ENCODE measurements at regions not wholly inside any gene's neighbourhood (a gene's known extent, or its start where the extent isn't known, plus 50 kb on each side); places are given as distances from the start of the nearest gene placed in this dataset.

- DNase-seq (ENCODE audit: low read depth, low spot score) = no peak
- in situ Hi-C loops (cut with HindIII; ENCODE audit: low pct_unique_long_range_greater_than_20kb, low sequenced_read_pairs) = no loop called here
Measured at GRCh38 chr6:170117111-170117972, 173.5 kb downstream of the DLL1 start.

DNA sequence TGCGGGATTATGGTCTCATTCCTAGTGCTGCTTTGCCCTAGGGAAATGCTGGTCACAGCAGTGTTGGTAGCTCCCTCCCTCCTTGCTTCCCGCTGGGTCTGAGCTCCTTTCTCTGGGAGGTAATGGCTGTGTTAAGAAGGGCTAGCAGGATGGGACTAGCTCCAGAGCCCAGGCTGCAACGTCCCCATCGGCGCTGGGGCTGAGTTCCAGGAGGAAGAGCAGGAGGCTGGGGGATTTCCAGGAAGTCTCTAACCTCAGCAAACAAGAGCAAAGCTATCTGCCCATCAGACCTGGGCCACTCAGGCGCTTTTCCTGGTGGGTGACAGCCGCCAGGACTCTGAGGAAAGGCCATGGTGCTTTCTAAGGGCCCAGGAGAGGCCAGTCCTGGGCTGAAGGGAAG, 174.2 kb downstream of the DLL1 start:
- DNase-seq (ENCODE audit: low read depth, low spot score) = no peak
- in situ Hi-C loops (cut with HindIII; ENCODE audit: low pct_unique_long_range_greater_than_20kb, low sequenced_read_pairs) = no loop called here

DNA sequence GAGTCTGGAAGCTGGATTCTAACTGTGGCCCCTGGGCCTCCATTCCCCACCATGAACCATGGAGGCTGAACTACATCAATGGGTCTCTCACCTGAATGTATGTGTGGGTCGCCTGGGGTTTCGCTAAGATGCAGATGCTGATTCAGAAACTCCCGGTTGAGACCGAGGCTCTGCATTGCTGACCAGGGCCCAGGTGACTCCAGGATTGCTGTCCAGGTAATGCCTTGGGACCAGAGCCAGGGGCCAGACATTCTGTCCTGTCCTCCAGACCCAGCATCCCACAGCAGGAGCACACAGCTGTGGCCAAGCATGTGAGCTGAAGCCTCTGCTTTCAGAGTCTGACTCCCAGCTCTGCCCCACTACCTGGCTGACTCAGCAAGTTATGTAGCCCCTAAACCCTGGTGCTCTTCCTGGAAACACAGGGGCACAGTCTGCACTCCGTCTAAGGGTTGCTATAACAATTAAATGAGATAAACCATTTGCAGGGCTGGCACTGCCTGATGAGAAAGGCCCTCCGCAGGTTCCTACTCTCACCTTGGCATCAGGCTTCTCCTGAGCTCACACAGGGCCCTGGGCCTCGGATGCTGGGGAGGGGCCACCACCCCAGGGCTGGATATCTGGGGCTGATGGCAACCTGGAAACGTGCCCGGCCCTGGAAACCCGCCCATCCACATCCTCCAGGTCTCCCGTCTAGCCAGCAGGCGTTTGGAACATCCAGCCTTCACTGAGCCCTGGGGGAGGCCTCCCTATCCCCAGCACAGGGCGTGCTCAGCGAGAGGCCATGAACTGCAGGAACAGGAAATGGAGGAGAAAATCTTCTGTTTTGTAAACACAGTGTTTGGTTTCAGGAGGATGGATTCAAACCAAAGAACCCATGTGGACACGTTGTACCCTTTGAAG, 175.7 kb downstream of the DLL1 start:
- no peak for DNase-seq (ENCODE audit: low read depth, low spot score)
- in situ Hi-C loops (cut with HindIII; ENCODE audit: low pct_unique_long_range_greater_than_20kb, low sequenced_read_pairs) = no loop called here

GRCh38 chr6:170114187-170114945, 176.5 kb downstream of the DLL1 start:
- DNase-seq (ENCODE audit: low read depth, low spot score) = no peak
- in situ Hi-C loops (cut with HindIII; ENCODE audit: low pct_unique_long_range_greater_than_20kb, low sequenced_read_pairs) = no loop called here

DNA sequence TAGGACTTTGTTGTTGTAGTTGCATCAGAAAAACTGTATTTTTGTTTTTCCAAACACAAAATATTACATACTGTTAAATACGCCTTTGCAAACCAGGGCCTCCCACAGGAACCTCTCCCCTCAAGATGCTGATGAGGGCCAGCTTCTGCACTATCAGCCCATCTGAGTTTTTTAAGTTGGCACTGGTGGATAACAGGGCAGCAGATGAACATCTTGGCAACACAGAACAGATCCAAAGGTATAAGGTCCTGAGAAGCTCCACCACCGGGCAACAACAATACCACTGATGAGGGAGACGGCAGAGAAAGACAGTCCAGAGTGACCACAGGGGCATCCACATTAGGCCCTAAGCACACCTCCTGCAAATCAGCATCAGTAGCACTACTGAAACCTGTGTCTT, 177.7 kb downstream of the DLL1 start:
- in situ Hi-C loops (cut with HindIII; ENCODE audit: low pct_unique_long_range_greater_than_20kb, low sequenced_read_pairs) = no loop called here
- DNase-seq (ENCODE audit: low read depth, low spot score) = no peak

- DNase-seq (ENCODE audit: low read depth, low spot score) = no peak
- in situ Hi-C loops (cut with HindIII; ENCODE audit: low pct_unique_long_range_greater_than_20kb, low sequenced_read_pairs) = no loop called here
Measured at GRCh38 chr6:170112583-170112860, 178.4 kb downstream of the DLL1 start.

- DNase-seq (ENCODE audit: low read depth, low spot score) = no peak
- in situ Hi-C loops (cut with HindIII; ENCODE audit: low pct_unique_long_range_greater_than_20kb, low sequenced_read_pairs) = no loop called here
Measured at GRCh38 chr6:170111816-170112582, 178.9 kb downstream of the DLL1 start.

DNA sequence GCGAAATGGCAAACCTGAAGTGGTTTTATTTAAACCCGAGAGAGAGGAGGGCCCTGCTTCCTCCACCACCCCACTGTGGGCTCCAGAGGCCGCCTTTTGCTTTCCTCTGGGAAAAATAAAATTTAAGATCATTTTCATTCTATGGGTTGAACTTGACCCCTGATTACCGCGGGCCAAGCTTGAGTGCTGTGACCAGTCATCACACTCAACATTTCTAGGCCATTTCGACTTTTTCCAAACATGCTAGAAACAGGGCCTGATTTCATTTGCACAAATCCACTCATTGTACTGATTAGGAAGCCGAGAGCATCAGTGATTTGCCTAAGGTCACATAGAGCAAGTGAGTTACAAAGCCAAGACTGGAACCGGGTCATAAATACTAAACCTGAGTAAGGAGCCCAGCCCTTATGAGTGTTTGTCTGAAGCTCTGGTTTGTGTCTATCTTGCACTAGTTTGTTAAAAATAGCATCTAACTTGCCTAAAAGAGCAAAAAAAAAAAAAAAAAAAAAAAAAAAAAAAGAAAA, 179.7 kb downstream of the DLL1 start:
- in situ Hi-C loops (cut with HindIII; ENCODE audit: low pct_unique_long_range_greater_than_20kb, low sequenced_read_pairs) = no loop called here
- DNase-seq (ENCODE audit: low read depth, low spot score) = no peak

DNA sequence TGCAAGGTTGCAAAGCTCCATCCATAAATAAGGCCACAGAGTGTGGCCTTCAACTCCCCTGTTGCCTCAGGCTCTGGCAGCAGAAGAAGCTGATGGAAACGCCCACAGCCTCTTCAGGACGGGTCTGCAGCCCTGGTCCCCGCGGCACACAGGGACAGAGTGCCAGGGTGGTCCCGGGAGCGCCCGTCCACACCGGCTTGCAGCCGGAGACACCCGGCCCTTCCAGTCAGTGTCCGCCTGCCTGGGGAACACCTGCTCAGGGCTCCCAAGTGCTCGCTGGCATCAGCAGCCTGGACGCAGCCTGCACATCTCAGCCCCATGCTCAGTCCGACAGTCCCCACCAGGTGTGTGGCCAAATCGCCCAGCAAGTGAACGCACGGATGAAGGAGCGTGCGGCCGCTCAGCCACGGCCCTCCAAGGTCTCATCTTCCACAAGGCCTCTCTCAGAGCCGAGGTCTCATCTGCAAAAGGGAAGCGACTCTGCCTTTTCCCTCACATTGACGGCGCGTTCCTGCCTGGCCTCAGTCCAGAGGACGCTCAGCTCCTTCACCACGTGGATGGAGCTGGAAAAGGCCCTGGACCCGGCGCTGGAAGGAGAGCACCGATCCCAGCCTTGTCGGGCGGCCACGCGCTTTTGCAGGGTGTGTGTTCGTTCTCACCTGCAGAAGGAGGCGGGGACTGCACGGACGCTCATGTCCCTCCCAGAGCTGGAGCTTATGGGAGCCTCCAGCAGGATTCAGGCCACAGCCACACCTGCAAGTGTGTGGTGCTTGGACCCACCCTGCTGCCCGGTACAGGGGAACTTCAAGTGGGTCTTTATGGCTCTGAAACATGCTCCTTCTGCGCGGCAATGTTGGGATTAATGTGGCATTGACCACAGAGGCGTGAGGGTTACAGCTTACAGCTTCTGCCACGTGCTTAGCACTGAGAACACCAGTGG, 180.4 kb downstream of the DLL1 start:
- no peak for DNase-seq (ENCODE audit: low read depth, low spot score)
- in situ Hi-C loops (cut with HindIII; ENCODE audit: low pct_unique_long_range_greater_than_20kb, low sequenced_read_pairs) = no loop called here

DNA sequence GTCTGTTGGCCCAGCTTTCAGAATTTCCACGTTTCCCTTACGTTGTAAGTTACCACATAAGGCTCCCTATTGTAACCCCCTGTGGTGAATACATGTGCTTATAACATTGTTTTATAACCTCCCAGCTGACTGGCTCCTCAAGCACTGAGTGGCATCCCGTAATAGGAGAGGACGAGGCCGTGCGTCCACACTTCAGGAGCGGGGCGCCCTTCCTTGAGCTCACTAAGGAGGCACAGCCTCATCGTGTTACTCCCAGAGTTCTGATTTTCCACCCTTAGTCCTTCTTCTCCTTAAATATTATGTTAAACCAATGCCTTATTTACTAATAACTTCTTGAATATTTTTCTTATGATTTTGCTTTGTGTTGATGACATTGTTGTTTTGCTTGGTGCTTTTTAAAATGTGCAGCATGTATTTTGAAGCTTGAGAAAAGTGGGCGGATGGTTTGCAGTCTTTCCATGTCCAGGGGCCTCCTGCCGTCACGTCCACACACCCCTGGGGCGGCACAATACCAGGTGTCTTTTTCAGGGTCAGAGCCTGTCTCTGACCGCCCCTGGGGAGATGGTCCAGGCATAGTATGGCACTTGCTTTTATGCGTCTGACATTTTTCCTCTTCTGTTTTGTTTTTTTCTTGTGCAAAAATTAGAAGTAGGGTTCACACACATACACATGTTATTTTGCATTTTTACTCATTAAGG, 181.8 kb downstream of the DLL1 start:
- in situ Hi-C loops (cut with HindIII; ENCODE audit: low pct_unique_long_range_greater_than_20kb, low sequenced_read_pairs) = no loop called here
- no peak for DNase-seq (ENCODE audit: low read depth, low spot score)

GRCh38 chr6:170108456-170108855, 182.4 kb downstream of the DLL1 start:
- DNase-seq (ENCODE audit: low read depth, low spot score) = no peak
- in situ Hi-C loops (cut with HindIII; ENCODE audit: low pct_unique_long_range_greater_than_20kb, low sequenced_read_pairs) = no loop called here

DNA sequence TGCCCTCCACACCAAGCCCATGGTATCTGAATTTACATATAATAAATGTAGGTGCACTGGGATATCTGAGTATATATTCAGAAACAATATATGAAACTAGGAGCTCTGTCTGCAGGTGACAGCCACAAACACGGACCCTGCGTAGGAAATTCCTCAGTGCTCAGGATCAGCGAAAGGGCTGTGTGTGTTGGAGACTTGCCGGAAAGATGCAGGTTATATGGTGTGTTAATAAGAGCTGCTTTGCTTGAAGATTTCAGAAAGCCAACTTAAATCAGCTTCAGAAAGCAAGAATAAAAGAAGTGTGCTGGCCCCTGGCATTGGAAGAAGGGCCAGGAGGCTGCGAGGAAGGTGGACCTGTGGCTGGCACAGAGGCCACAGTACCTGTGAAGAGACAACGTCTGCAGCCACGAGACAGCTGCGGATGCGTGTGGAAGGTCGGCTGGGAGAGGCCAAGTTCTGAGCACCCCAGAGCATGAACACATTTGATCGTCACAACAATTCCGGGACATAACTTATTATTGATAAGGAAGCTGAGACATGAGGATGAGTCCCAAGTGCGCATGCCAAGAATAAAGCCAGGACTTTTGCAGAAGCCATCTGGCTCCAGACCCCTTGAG, 183.2 kb downstream of the DLL1 start:
- in situ Hi-C loops (cut with HindIII; ENCODE audit: low pct_unique_long_range_greater_than_20kb, low sequenced_read_pairs) = no loop called here
- no peak for DNase-seq (ENCODE audit: low read depth, low spot score)

DNA sequence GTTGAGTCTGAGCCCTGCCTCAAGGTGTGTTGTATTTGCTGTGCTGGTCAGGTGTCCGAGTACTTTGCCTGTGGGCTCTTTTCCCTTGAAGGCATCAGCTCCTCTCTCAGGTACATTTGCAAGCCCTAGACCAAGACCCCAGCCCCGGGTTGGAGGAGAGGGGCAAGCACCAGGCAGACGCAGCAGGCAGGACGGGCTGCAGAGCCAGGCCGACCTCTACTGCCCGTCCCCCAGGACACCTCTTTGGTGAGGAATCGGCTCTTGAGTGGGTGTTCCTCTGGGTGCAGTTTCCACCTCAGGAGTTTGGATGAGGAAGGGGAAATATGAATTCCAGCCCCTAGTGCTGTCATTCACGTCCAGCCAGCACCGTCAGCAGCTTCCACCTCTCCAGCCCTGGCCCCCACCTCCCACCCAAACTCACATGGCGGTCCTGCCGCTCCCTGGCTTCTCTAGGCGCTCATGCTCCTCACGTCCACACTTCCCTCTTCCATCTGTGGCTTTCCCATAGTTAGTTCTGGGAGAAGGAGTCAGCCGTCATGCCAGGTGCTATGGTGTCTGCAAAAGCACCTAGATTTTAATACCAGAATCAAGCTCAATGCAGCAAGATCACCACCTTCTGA, 183.9 kb downstream of the DLL1 start:
- in situ Hi-C loops (cut with HindIII; ENCODE audit: low pct_unique_long_range_greater_than_20kb, low sequenced_read_pairs) = no loop called here
- DNase-seq (ENCODE audit: low read depth, low spot score) = no peak

DNA sequence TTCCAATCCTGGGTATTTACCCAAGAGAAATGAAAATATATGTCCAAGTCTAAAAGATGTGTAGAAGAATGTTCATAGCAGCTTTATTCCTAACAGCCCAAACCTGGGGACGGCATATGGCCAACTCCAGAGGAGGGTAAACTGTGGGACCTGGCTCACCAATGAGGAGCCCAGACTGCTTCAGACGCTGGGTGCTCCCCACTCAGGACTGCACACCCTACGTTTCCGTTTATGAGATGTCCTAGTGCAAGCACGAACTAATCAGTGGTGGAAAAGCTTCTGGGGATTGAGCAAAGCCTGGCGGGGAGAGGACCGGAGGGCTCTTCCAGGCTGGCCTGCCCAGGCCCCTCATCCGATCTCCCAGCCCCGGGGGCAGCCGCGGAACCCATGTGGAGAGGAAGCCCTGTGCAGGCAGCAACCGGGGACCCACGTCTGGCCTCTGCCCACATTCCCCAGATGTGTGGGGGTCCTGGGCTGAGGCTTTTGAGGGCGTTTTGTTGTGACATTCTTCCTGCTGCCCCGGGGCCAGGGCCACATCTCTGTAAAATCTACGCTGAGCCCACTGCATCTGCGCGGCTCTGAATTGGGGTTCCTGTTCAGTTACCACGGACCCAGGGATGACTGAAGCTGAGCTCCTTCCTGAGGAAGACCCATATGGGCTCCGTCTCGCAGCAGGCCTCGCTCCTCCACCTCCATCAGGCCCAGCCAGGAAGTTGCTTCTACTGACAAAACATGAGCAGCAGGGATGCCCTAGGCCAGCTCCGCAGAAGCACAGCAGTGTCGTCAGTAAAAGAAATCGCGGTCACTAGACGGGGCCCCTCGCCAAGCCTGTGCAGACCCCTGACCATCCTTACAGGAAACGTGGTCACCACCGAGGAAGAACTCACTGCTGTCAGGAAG, 188.0 kb downstream of the DLL1 start:
- in situ Hi-C loops (cut with HindIII; ENCODE audit: low pct_unique_long_range_greater_than_20kb, low sequenced_read_pairs) = no loop called here
- DNase-seq (ENCODE audit: low read depth, low spot score) = no peak

Data from SK-MEL-5 (cell line).